HuH-7 (cell line): ENCODE measurements at regions not wholly inside any gene's neighbourhood (a gene's known extent, or its start where the extent isn't known, plus 50 kb on each side); places are given as distances from the start of the nearest gene placed in this dataset.

Source experiments
- DNase-seq: peaks from one replicate; pipeline ENCODE4 v3.0.0; 2011; ENCODE audit warnings: low spot score

- no peak for DNase-seq
These were observed 102.9 kb downstream of the PFKFB3 start for GRCh38 chr10:6305401-6306321.

GRCh38 chr10:6306917-6307316 lies 104.2 kb downstream of the PFKFB3 start:
- no peak for DNase-seq

GRCh38 chr10:6309816-6310215 lies 107.1 kb downstream of the PFKFB3 start:
- no peak for DNase-seq

- no peak for DNase-seq
These were observed 108.2 kb downstream of the PFKFB3 start for GRCh38 chr10:6310977-6311376.

- no peak for DNase-seq
These were observed 109.1 kb downstream of the PFKFB3 start for GRCh38 chr10:6311700-6312330.

- DNase-seq: no peak
These were observed 109.9 kb downstream of the PFKFB3 start for GRCh38 chr10:6312636-6313035.

- DNase-seq: no peak
These were observed 110.6 kb downstream of the PFKFB3 start for GRCh38 chr10:6313111-6313895.

GRCh38 chr10:6314620-6315205 lies 112.0 kb downstream of the PFKFB3 start:
- DNase-seq: no peak

- no peak for DNase-seq
These were observed 116.4 kb downstream of the PFKFB3 start for GRCh38 chr10:6319119-6319518.

- no peak for DNase-seq
These were observed 117.7 kb downstream of the PFKFB3 start for GRCh38 chr10:6320320-6321010.

GRCh38 chr10:6321880-6322279 lies 119.1 kb downstream of the PFKFB3 start:
- DNase-seq: no peak

- no peak for DNase-seq
These were observed 120.1 kb downstream of the PFKFB3 start for GRCh38 chr10:6322805-6323204.

- DNase-seq: no peak
These were observed 125.4 kb downstream of the PFKFB3 start for GRCh38 chr10:6327961-6328698.

GRCh38 chr10:6328699-6329423 lies 126.1 kb downstream of the PFKFB3 start:
- DNase-seq: no peak

GRCh38 chr10:6333086-6333485 lies 130.4 kb downstream of the PFKFB3 start:
- no peak for DNase-seq

- DNase-seq: no peak
These were observed 131.2 kb downstream of the PFKFB3 start for GRCh38 chr10:6333973-6334372.

- DNase-seq: no peak
These were observed 133.3 kb downstream of the PFKFB3 start for GRCh38 chr10:6336016-6336415.

GRCh38 chr10:6337382-6337781 lies 134.7 kb downstream of the PFKFB3 start:
- DNase-seq: no peak

GRCh38 chr10:6338361-6338760 lies 135.6 kb downstream of the PFKFB3 start:
- DNase-seq: no peak

- DNase-seq: no peak
These were observed 137.2 kb downstream of the PFKFB3 start for GRCh38 chr10:6339891-6340290.
